Activated T-helper 2 cell treated with anti-CD3 and anti-CD28 coated beads, Interferon-gamma antibody, Interleukin-2, Interleukin-4, amounts not matched to agents 10 μg/mL and 5 μg/mL and 100 μg/mL, durations not matched to agents 14 hours and 24 hours and 36 hours (primary cell): ENCODE measurements at regions not wholly inside any gene's neighbourhood (a gene's known extent, or its start where the extent isn't known, plus 50 kb on each side); places are given as distances from the start of the nearest gene placed in this dataset.

ENCODE experiments used
- DNase-seq: peaks from one replicate; pipeline ENCODE4 v3.0.0; 2021; ENCODE audit warnings: low spot score
- H3K27ac Mint-ChIP-seq: one replicate; pipeline ENCODE4 v1.8.0; 2021; ENCODE audit warnings: mixed read lengths
- H3K27me3 Mint-ChIP-seq: one replicate; pipeline ENCODE4 v1.8.0; 2021; ENCODE audit warnings: low read depth, mixed read lengths
- H3K36me3 Mint-ChIP-seq: one replicate; pipeline ENCODE4 v1.8.0; 2021; ENCODE audit warnings: low read depth, mixed read lengths
- H3K4me1 Mint-ChIP-seq: one replicate; pipeline ENCODE4 v1.8.0; 2021; ENCODE audit warnings: low read depth, mixed read lengths
- H3K4me3 Mint-ChIP-seq: one replicate; pipeline ENCODE4 v1.8.0; 2021; ENCODE audit warnings: low read depth, mild to moderate bottlenecking, moderate library complexity, mixed read lengths
- H3K9me3 Mint-ChIP-seq: one replicate; pipeline ENCODE4 v1.8.0; 2021; ENCODE audit warnings: mixed read lengths
- intact Hi-C: fragments of 100-400 bp; cut with micrococcal nuclease; formaldehyde crosslinking; loops from one replicate; pipeline ENCODE4 v1.15.1; 2023

DNA sequence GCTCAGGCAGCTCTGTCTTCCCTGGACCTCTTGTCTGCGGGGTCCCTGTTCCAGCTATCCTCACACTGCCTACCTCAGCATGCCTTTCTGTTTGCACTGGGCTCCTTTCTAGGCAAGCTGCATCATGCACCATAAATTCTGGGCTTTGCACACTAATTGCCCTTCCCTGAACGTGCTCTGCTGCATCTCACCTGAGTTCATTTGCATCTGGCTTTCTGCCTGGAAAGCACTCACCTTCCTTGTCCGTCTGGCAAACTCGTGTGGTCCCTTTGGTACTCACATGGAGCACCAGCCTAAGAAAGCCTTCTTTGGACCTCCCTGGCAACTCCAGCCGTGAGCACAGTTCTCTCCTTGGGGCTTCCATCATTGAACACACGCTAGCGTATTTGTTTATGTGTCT lies 365.6 kb downstream of the SV2B start:
- H3K36me3 Mint-ChIP-seq = no peaks in the 10 kb centered on the region
- no peak for DNase-seq
- intact Hi-C loops = no loop called here
- peaks cover 16% of the 10 kb centered on the region for H3K27me3 Mint-ChIP-seq
- no peak overlapping the region for H3K4me3 Mint-ChIP-seq
- peaks cover 16% of the 10 kb centered on the region for H3K4me1 Mint-ChIP-seq
- no peak overlapping the region for H3K27ac Mint-ChIP-seq
- no peaks in the 10 kb centered on the region for H3K9me3 Mint-ChIP-seq

- Mint-ChIP-seq H3K4me1 (peaks cover 37% of the 10 kb centered on the region), H3K9me3 (peaks cover 5% of the 10 kb centered on the region), H3K27ac (peak overlapping the region; percentile 37), H3K27me3 (peaks cover 14% of the 10 kb centered on the region), H3K4me3 (peak overlapping the region; percentile 30), H3K36me3 (no peaks in the 10 kb centered on the region)
- DNase-seq = no peak
- intact Hi-C loops = no loop called here
Measured at GRCh38 chr15:91468871-91469580, 369.0 kb downstream of the SV2B start.

- Mint-ChIP-seq H3K27me3 (peaks cover 13% of the 10 kb centered on the region), H3K4me1 (peaks cover 37% of the 10 kb centered on the region), H3K36me3 (no peaks in the 10 kb centered on the region), H3K4me3 (peak overlapping the region; percentile 30), H3K9me3 (peaks cover 5% of the 10 kb centered on the region), H3K27ac (peak overlapping the region; percentile 37)
- DNase-seq = peak; percentile 38
- intact Hi-C loops = loop anchor here (2.0 kb wide), 2 partner anchors 161 to 237 kb away; no protein-coding TSS in a partner anchor
Measured at GRCh38 chr15:91469632-91470567, 369.8 kb downstream of the SV2B start.

- no peak for DNase-seq
- Mint-ChIP-seq H3K4me1 (peaks cover 37% of the 10 kb centered on the region), H3K36me3 (no peaks in the 10 kb centered on the region), H3K27me3 (peaks cover 18% of the 10 kb centered on the region), H3K27ac (no peak overlapping the region), H3K4me3 (no peak overlapping the region), H3K9me3 (peaks cover 5% of the 10 kb centered on the region)
- intact Hi-C loops = loop anchor here (2.0 kb wide), 2 partner anchors 163 to 235 kb away; no protein-coding TSS in a partner anchor
Measured at GRCh38 chr15:91471468-91471867, 371.4 kb downstream of the SV2B start.

DNA sequence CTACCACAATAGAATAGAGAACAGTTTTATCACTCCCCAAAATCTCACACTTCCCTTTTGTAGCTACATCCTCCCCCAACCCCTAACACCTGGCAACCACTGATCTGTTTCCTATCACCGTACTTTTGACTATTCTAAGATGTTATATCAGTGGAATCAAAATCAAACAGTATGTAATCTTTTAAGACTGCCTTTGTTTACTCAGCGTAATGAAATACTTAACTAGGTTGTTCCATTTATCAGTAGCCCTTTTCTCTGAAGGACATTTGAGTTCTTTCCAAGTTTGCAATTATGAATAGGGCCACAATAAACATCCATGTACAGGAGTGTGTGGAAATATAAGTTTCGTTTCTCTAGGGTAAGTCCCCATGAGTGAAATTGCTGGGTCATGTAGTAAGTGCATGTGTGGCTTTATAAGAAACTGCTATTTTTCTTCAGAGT lies 372.3 kb downstream of the SV2B start:
- Mint-ChIP-seq H3K36me3 (no peaks in the 10 kb centered on the region), H3K9me3 (peaks cover 5% of the 10 kb centered on the region), H3K27ac (no peak overlapping the region)

DNA sequence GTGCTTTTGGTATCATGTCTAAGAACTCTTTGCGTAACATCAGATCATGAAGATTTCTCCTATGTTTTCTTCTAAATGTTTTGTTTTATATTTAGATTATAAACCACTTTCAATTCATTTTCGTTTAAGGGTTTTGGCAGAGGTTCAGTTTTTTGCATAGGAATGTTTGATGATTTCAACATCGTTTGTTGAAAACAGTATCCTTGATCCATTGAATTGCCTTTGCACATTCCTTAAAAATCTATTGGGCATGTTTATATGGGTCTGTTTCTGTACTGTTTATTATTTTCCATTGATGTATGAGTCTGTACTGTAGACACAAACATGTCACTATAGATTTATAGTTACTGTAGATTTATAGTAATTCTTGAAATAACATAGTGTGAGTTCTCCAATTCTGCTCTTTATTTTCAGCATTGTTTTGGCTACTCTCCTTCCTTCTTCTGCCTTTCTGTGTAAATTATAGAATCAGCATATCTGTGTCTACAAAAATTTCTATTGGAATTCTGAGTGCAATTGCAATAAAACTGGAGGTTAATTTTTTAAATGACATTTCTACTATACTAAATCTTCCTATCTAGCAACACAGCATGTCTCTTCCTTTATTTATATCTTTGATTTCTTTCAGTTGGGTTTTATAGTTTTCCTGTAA lies 374.0 kb downstream of the SV2B start:
- H3K36me3 Mint-ChIP-seq = no peaks in the 10 kb centered on the region
- H3K27ac Mint-ChIP-seq = no peak overlapping the region
- no peak for DNase-seq
- H3K4me1 Mint-ChIP-seq = peaks cover 37% of the 10 kb centered on the region
- peaks cover 5% of the 10 kb centered on the region for H3K9me3 Mint-ChIP-seq
- H3K4me3 Mint-ChIP-seq = no peak overlapping the region
- intact Hi-C loops = no loop called here
- H3K27me3 Mint-ChIP-seq = peaks cover 19% of the 10 kb centered on the region

More for the DNA sequence above, 372.3 kb downstream of the SV2B start:
- peaks cover 37% of the 10 kb centered on the region for H3K4me1 Mint-ChIP-seq
- H3K4me3 Mint-ChIP-seq = no peak overlapping the region
- intact Hi-C loops = no loop called here
- DNase-seq = peak; percentile 24
- peaks cover 22% of the 10 kb centered on the region for H3K27me3 Mint-ChIP-seq

DNA sequence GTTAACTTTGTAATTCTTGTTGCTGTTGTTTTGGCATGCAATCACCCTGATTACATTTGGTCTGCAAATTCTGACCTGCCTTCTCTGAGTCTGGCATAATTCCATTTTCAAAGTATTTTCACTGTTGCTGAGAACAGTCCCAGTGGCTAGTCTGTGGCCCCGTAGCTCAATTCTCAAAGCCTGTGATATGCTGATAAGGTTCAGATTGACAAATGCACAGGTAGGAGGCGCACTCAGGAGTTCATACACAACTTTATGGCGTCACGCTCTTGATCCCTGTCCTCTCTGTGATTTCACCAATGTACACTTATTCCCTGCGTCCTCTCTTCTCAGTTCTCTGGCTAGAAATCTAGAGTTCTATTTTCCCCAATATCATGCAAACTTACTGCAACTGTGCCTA lies 376.6 kb upstream of the SLCO3A1 start:
- no peak for DNase-seq
- peaks cover 11% of the 10 kb centered on the region for H3K4me1 Mint-ChIP-seq
- peaks cover 5% of the 10 kb centered on the region for H3K9me3 Mint-ChIP-seq
- H3K4me3 Mint-ChIP-seq = no peak overlapping the region
- H3K36me3 Mint-ChIP-seq = no peaks in the 10 kb centered on the region
- H3K27me3 Mint-ChIP-seq = peaks cover 21% of the 10 kb centered on the region
- no peak overlapping the region for H3K27ac Mint-ChIP-seq
- intact Hi-C loops = no loop called here

DNA sequence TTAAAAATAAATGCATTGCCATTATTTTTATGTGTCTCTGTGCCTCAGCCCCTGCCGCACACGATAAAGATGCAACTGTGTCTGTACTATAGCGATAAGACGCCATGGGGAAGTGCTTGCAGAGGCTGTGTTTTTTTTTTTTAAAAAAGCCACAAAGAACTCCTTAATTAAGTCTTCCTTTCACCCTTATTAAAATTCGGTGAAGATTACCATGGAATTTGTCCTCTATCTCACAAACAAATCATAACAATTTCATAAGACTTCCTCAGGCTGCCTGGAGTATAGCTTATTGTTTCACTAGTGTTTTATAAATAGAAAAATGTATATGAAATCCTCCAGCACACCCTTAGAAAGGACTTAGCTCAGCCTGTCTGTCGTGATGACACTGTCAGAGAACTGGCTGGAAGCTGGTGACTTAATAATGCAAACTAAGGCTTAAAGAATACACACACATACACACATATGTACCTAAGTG lies 374.8 kb upstream of the SLCO3A1 start:
- no peak for DNase-seq
- intact Hi-C loops = no loop called here
- no peaks in the 10 kb centered on the region for H3K36me3 Mint-ChIP-seq
- H3K9me3 Mint-ChIP-seq = no peaks in the 10 kb centered on the region
- peaks cover 22% of the 10 kb centered on the region for H3K27me3 Mint-ChIP-seq
- no peak overlapping the region for H3K4me3 Mint-ChIP-seq
- peaks cover 6% of the 10 kb centered on the region for H3K4me1 Mint-ChIP-seq
- H3K27ac Mint-ChIP-seq = no peak overlapping the region

DNA sequence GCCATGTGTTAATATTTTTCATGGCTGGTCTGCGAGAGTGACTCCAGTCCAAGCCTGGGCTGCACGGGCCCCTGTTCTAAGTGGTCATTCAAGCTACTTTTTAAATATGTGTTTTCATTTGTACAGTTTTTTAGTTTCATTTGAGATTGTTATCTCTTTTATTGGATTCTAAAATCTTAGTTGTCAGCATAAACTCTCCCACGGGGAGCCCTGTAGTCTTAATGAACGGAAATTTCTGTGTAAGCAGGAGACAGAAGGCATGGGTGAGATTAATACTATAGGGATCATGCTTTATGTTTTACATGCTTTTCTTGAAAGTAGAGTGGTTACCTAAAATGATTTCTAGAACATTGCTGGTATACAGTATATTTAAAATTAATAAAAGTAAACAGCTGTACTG lies 373.1 kb upstream of the SLCO3A1 start:
- H3K4me3 Mint-ChIP-seq = no peak overlapping the region
- H3K36me3 Mint-ChIP-seq = no peaks in the 10 kb centered on the region
- intact Hi-C loops = no loop called here
- no peak overlapping the region for H3K27ac Mint-ChIP-seq
- DNase-seq = no peak
- no peaks in the 10 kb centered on the region for H3K9me3 Mint-ChIP-seq
- H3K4me1 Mint-ChIP-seq = peaks cover 6% of the 10 kb centered on the region
- peaks cover 18% of the 10 kb centered on the region for H3K27me3 Mint-ChIP-seq

DNA sequence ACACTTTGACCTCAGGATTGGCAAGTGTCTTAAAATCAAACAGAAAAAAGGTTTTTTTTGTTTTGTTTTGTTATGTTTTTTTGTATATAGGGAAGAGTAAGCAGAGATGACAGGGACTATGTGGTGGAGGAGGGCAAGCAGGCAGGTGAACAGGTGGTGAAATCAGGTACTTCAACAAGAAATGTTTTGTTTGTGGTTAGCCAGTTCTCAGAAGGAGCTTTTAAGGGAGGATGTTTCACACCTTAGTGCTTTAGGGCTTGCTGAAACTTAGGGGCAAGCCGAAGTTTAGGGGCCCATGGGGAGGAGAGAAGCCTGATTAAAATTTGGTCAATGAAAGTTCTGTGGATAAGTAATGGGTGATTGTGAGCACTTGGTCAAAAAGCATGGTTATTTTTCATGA lies 370.7 kb upstream of the SLCO3A1 start:
- H3K9me3 Mint-ChIP-seq = no peaks in the 10 kb centered on the region
- H3K27ac Mint-ChIP-seq = no peak overlapping the region
- H3K27me3 Mint-ChIP-seq = peaks cover 15% of the 10 kb centered on the region
- H3K4me1 Mint-ChIP-seq = peaks cover 6% of the 10 kb centered on the region
- DNase-seq = no peak
- intact Hi-C loops = no loop called here
- H3K36me3 Mint-ChIP-seq = no peaks in the 10 kb centered on the region
- no peak overlapping the region for H3K4me3 Mint-ChIP-seq

DNA sequence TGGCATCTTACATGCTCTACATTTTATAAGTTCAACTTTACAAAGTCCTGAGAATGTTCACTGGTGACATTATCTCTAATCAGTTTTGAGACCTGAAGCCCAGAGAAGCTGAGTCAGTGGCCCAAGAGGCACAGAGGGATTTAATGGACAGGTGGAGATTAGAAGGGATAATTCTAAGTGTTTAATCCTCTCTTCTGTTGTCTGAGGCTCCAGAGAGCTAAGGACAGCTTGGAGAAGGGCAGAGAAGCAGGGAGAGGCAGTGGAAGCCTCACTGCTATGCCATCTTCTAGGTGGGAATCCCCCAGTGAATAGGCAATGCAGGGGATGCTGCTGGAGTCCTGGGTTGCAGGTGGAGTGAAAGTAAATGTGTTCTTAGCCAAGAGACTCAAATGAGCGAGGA lies 369.4 kb upstream of the SLCO3A1 start:
- intact Hi-C loops = no loop called here
- H3K4me3 Mint-ChIP-seq = no peak overlapping the region
- no peak overlapping the region for H3K27ac Mint-ChIP-seq
- no peaks in the 10 kb centered on the region for H3K9me3 Mint-ChIP-seq
- H3K27me3 Mint-ChIP-seq = peaks cover 12% of the 10 kb centered on the region
- H3K4me1 Mint-ChIP-seq = peaks cover 6% of the 10 kb centered on the region
- no peaks in the 10 kb centered on the region for H3K36me3 Mint-ChIP-seq
- no peak for DNase-seq

DNA sequence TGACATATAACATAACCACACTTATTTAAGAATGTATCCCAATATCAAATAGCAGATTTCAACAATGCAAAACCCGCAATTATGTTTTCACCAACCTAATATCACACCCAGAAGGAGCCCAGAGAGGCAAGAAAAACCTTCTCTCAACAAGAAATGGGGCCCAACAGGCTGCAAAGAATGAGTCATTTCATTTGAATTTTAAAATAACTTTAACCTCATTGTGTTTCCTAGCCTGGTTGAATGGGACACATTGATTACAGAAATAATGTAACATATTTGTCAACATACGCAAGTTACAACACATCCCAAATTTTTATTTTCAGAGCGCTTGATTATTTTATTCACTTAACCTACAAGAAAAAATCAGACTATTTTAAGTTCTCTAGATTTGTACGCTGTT lies 365.1 kb upstream of the SLCO3A1 start:
- no peak for DNase-seq
- intact Hi-C loops = no loop called here
- Mint-ChIP-seq H3K27me3 (peaks cover 23% of the 10 kb centered on the region), H3K27ac (no peak overlapping the region), H3K4me1 (no peaks in the 10 kb centered on the region), H3K36me3 (no peaks in the 10 kb centered on the region), H3K4me3 (no peak overlapping the region), H3K9me3 (no peaks in the 10 kb centered on the region)
